ENCODE measurements at regions not wholly inside any gene's neighbourhood (a gene's known extent, or its start where the extent isn't known, plus 50 kb on each side); places are given as distances from the start of the nearest gene placed in this dataset.

DNA sequence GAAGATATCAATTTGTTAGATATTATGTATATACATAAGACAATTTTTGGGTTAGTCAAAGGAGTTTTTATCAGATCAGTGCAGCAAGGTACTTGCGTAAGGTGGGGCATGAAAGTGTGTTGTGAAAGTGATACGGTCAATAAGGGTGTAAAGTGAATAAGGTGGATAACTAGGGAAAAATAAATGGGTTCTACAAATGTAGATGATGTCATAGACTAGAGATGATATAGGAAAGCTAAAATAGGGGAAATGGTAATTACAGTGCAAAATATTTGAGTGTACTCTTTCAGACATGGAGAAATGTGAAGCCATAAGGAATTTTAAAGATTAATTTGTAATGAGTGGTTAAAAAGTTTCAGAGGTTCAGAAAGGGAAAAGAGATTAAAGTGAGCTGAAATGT is 180.6 kb upstream of the KHDRBS2 start:
- Histone ChIP-seq H3K27me3 (ENCODE audit: control insufficient read depth, insufficient read depth, low read length) (no peaks in the 10 kb centered on the region), H3K4me1 (ENCODE audit: control insufficient read depth, insufficient read depth, low read length) (no peaks in the 10 kb centered on the region), H3K36me3 (ENCODE audit: control insufficient read depth, insufficient read depth, low read length) (no peaks in the 10 kb centered on the region), H3K27ac (ENCODE audit: low read length) (no peak overlapping the region), H3K9me3 (ENCODE audit: control insufficient read depth, insufficient read depth, low read depth, low read length) (no peaks in the 10 kb centered on the region), H3K4me3 (ENCODE audit: low read depth in 2 of 2, low read length in 2 of 2) (no peak overlapping the region)
- ChIA-PET CTCF (no interaction called here), POLR2A (no interaction called here)
- no TSS peak for BruUV-seq (replicated peaks)
- TF ChIP-seq, protein P1, sequence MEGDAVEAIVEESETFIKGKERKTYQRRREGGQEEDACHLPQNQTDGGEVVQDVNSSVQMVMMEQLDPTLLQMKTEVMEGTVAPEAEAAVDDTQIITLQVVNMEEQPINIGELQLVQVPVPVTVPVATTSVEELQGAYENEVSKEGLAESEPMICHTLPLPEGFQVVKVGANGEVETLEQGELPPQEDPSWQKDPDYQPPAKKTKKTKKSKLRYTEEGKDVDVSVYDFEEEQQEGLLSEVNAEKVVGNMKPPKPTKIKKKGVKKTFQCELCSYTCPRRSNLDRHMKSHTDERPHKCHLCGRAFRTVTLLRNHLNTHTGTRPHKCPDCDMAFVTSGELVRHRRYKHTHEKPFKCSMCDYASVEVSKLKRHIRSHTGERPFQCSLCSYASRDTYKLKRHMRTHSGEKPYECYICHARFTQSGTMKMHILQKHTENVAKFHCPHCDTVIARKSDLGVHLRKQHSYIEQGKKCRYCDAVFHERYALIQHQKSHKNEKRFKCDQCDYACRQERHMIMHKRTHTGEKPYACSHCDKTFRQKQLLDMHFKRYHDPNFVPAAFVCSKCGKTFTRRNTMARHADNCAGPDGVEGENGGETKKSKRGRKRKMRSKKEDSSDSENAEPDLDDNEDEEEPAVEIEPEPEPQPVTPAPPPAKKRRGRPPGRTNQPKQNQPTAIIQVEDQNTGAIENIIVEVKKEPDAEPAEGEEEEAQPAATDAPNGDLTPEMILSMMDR (IDR thresholded peaks at IDR 0.05) = no peak
- intact Hi-C loops (cut with micrococcal nuclease; ENCODE audit: unreplicated experiment) = no loop called here
- no peak for DNase-seq (ENCODE audit: low read depth, low spot score)
- ATAC-seq = no peak
- in situ Hi-C loops (cut with HindIII; ENCODE audit: low pct_unique_long_range_greater_than_20kb, low sequenced_read_pairs) = no loop called here

GRCh38 chr6:62465206-62465605 is 179.2 kb upstream of the KHDRBS2 start:
- Histone ChIP-seq H3K4me3 (ENCODE audit: low read depth in 2 of 2, low read length in 2 of 2) (no peak overlapping the region), H3K4me1 (ENCODE audit: control insufficient read depth, insufficient read depth, low read length) (no peaks in the 10 kb centered on the region), H3K9me3 (ENCODE audit: control insufficient read depth, insufficient read depth, low read depth, low read length) (no peaks in the 10 kb centered on the region), H3K27ac (ENCODE audit: low read length) (no peak overlapping the region), H3K27me3 (ENCODE audit: control insufficient read depth, insufficient read depth, low read length) (no peaks in the 10 kb centered on the region), H3K36me3 (ENCODE audit: control insufficient read depth, insufficient read depth, low read length) (no peaks in the 10 kb centered on the region)
- in situ Hi-C loops (cut with HindIII; ENCODE audit: low pct_unique_long_range_greater_than_20kb, low sequenced_read_pairs) (no loop called here), intact Hi-C loops (cut with micrococcal nuclease; ENCODE audit: unreplicated experiment) (no loop called here)
- ChIA-PET POLR2A (no interaction called here), CTCF (no interaction called here)
- BruUV-seq (replicated peaks) = no TSS peak
- ATAC-seq (no peak), DNase-seq (ENCODE audit: low read depth, low spot score) (no peak)
- TF ChIP-seq POLR2AphosphoS5 (IDR thresholded peaks at IDR 0.05; ENCODE audit: low read depth, low read length) = no peak
- TF ChIP-seq SIN3A (IDR thresholded peaks at IDR 0.05; ENCODE audit: borderline replicate concordance, insufficient read depth, low read depth, low read length) = no peak
- TF ChIP-seq, protein P1 (IDR thresholded peaks at IDR 0.05) = no peak
- TF ChIP-seq, protein P2, sequence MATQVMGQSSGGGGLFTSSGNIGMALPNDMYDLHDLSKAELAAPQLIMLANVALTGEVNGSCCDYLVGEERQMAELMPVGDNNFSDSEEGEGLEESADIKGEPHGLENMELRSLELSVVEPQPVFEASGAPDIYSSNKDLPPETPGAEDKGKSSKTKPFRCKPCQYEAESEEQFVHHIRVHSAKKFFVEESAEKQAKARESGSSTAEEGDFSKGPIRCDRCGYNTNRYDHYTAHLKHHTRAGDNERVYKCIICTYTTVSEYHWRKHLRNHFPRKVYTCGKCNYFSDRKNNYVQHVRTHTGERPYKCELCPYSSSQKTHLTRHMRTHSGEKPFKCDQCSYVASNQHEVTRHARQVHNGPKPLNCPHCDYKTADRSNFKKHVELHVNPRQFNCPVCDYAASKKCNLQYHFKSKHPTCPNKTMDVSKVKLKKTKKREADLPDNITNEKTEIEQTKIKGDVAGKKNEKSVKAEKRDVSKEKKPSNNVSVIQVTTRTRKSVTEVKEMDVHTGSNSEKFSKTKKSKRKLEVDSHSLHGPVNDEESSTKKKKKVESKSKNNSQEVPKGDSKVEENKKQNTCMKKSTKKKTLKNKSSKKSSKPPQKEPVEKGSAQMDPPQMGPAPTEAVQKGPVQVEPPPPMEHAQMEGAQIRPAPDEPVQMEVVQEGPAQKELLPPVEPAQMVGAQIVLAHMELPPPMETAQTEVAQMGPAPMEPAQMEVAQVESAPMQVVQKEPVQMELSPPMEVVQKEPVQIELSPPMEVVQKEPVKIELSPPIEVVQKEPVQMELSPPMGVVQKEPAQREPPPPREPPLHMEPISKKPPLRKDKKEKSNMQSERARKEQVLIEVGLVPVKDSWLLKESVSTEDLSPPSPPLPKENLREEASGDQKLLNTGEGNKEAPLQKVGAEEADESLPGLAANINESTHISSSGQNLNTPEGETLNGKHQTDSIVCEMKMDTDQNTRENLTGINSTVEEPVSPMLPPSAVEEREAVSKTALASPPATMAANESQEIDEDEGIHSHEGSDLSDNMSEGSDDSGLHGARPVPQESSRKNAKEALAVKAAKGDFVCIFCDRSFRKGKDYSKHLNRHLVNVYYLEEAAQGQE (IDR thresholded peaks at IDR 0.05; ENCODE audit: insufficient read depth in 1 of 2, low read depth in 2 of 2, low read length in 1 of 2) = no peak
- no peak for TF ChIP-seq TCF7L2 (IDR thresholded peaks at IDR 0.05; ENCODE audit: low read depth, low read length)

DNA sequence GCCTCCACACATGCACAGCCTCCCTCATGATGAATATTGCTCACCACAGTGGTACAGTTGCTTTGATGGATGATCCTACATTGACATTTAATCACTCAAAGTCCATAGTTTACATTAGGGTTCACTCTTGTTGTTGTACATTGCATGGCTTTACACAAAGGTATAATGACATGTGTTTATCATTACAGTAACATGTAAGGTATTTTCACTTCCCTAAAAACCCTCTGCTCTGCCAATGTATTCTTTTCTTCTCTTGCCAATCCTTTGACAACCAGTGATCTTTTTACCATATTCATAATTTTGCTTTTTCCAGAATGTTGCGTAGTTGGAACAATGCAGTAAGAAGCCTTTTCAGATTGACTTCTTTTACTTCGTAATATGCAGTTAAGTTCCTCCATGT is 166.6 kb upstream of the KHDRBS2 start:
- ATAC-seq = no peak
- Histone ChIP-seq H3K36me3 (ENCODE audit: control insufficient read depth, insufficient read depth, low read length) (no peaks in the 10 kb centered on the region), H3K27me3 (ENCODE audit: control insufficient read depth, insufficient read depth, low read length) (no peaks in the 10 kb centered on the region), H3K27ac (ENCODE audit: low read length) (no peak overlapping the region), H3K4me3 (ENCODE audit: low read depth in 2 of 2, low read length in 2 of 2) (no peak overlapping the region), H3K4me1 (ENCODE audit: control insufficient read depth, insufficient read depth, low read length) (no peaks in the 10 kb centered on the region), H3K9me3 (ENCODE audit: control insufficient read depth, insufficient read depth, low read depth, low read length) (no peaks in the 10 kb centered on the region)
- intact Hi-C loops (cut with micrococcal nuclease; ENCODE audit: unreplicated experiment) = no loop called here
- in situ Hi-C loops (cut with HindIII; ENCODE audit: low pct_unique_long_range_greater_than_20kb, low sequenced_read_pairs) = no loop called here
- BruUV-seq (replicated peaks) = no TSS peak
- ChIA-PET POLR2A (no interaction called here), CTCF (no interaction called here)
- no peak for DNase-seq (ENCODE audit: low read depth, low spot score)
- no peak for TF ChIP-seq POLR2AphosphoS5 (IDR thresholded peaks at IDR 0.05; ENCODE audit: low read depth, low read length)
- TF ChIP-seq SIN3A (IDR thresholded peaks at IDR 0.05; ENCODE audit: borderline replicate concordance, insufficient read depth, low read depth, low read length) = no peak
- TF ChIP-seq, protein P1 (IDR thresholded peaks at IDR 0.05) = no peak
- TF ChIP-seq TCF7L2 (IDR thresholded peaks at IDR 0.05; ENCODE audit: low read depth, low read length) = no peak
- TF ChIP-seq, protein P2 (IDR thresholded peaks at IDR 0.05; ENCODE audit: insufficient read depth in 1 of 2, low read depth in 2 of 2, low read length in 1 of 2) = no peak
